Endothelial cell of umbilical vein (primary cell): ENCODE measurements at regions not wholly inside any gene's neighbourhood (a gene's known extent, or its start where the extent isn't known, plus 50 kb on each side); places are given as distances from the start of the nearest gene placed in this dataset.

Experiments
- BruUV-seq: library from RNA; stranded (reverse); fragments of 400-500 nt; replicated peaks from 2 replicates; lab custom pipeline; 2021; lab: Mats Ljungman, UMichigan
- CTCF ChIA-PET: fragments of 300-600, 350-600 bp; sonication (Branson Sonifier 250); formaldehyde crosslinking; loops from one replicate; lab custom pipeline; 2021; ENCODE audit warnings: antibody characterized with exemption, inconsistent platforms; lab: Charles Lee
- POLR2A ChIA-PET: fragments of 300-600, 350-600 bp; sonication (Branson Sonifier 250); formaldehyde crosslinking; loops from one replicate; lab custom pipeline; 2021; ENCODE audit warnings: antibody characterized with exemption, inconsistent platforms; lab: Charles Lee
- DNase-seq: peaks from one replicate; pipeline ENCODE4 v3.0.0-alpha.2; 2011; ENCODE audit warnings: low read depth, low spot score
- FAIRE-seq: peaks from 2 replicates; lab custom pipeline; 2011; peaks lifted over from hg19 to GRCh38; lab: Jason Lieb, UNC
- H2AFZ ChIP-seq: 2 replicates; pipeline ENCODE4 v1.6.0; 2012; ENCODE audit warnings: low read depth, low read length, control low read depth, inconsistent platforms
- H3K27ac ChIP-seq: 2 replicates; pipeline ENCODE4 v1.5.1; 2011; ENCODE audit warnings: low read depth, mild to moderate bottlenecking, control low read depth, low read length, moderate library complexity; ENCODE audit not compliant: insufficient read depth
- H3K27me3 ChIP-seq, 2 experiments: 2 replicates each; pipeline versions ENCODE4 v1.6.0 to v1.6.1; 2011; ENCODE audit warnings: low read length in 2 of 2, mixed read lengths in 1 of 2; ENCODE audit not compliant: control insufficient read depth in 2 of 2, insufficient read depth in 2 of 2
- H3K36me3 ChIP-seq, 2 experiments: 2 replicates in 1 of 2; 3 replicates in 1 of 2; pipeline ENCODE4 v1.5.1; 2011; ENCODE audit warnings: low read length in 2 of 2, mild to moderate bottlenecking in 1 of 2, moderate library complexity in 1 of 2; ENCODE audit not compliant: control insufficient read depth in 2 of 2, insufficient read depth in 2 of 2; ENCODE audit errors: extremely low read depth in 1 of 2
- H3K4me1 ChIP-seq: 3 replicates; pipeline ENCODE4 v1.5.1; 2011; ENCODE audit warnings: mild to moderate bottlenecking, low read length; ENCODE audit not compliant: control insufficient read depth, insufficient read depth; ENCODE audit errors: extremely low read depth
- H3K4me2 ChIP-seq: 2 replicates; pipeline ENCODE4 v1.6.1; 2011; ENCODE audit warnings: low read length, control low read depth, mixed read lengths; ENCODE audit not compliant: insufficient read depth
- H3K4me3 ChIP-seq, 3 experiments: fragments of 200-600 bp in 1 of 3; sonication (generic), shearing (Covaris generic) in 1 of 3; replicated peaks in 1 of 3; 2 replicates each; pipeline ENCODE4 v1.5.1; 2011 to 2016; ENCODE audit warnings: control low read depth in 3 of 3, low read length in 3 of 3, mild to moderate bottlenecking in 2 of 3, inconsistent platforms in 1 of 3, low read depth in 1 of 3, moderate library complexity in 1 of 3; ENCODE audit not compliant: insufficient read depth in 1 of 3
- H3K79me2 ChIP-seq: 2 replicates; pipeline ENCODE4 v1.6.0; 2012; ENCODE audit warnings: low read length, inconsistent platforms; ENCODE audit not compliant: control insufficient read depth, insufficient read depth
- H3K9ac ChIP-seq: replicated peaks from 2 replicates; pipeline ENCODE3; 2011; ENCODE audit warnings: low read length, control low read depth; ENCODE audit not compliant: insufficient read depth; ENCODE audit errors: extremely low read depth
- H3K9me1 ChIP-seq: replicated peaks from 3 replicates; pipeline ENCODE4 v1.6.0; 2011; ENCODE audit warnings: mild to moderate bottlenecking, low read length; ENCODE audit not compliant: control insufficient read depth, insufficient read depth; ENCODE audit errors: extremely low read depth
- H3K9me3 ChIP-seq: replicated peaks from 2 replicates; pipeline ENCODE4 v1.5.1; 2012; ENCODE audit warnings: low read length, inconsistent platforms; ENCODE audit not compliant: control insufficient read depth, insufficient read depth
- H4K20me1 ChIP-seq: replicated peaks from 2 replicates; pipeline ENCODE3; 2011; ENCODE audit warnings: mild to moderate bottlenecking, low read length; ENCODE audit not compliant: control insufficient read depth, insufficient read depth; ENCODE audit errors: extremely low read depth
- CTCF ChIP-seq, 2 donors: IDR thresholded peaks; 1 replicate in 1 of 2; 2 replicates in 1 of 2; pipeline ENCODE4 v1.5.1; 2011; ENCODE audit warnings: low read length in 2 of 2, mild to moderate bottlenecking in 2 of 2, moderate library complexity in 2 of 2, control low read depth in 1 of 2, inconsistent platforms in 1 of 2, low read depth in 1 of 2; ENCODE audit not compliant: insufficient read depth in 1 of 2; ENCODE audit errors: extremely low read depth in 1 of 2
- EZH2 ChIP-seq: IDR thresholded peaks from 2 replicates; pipeline ENCODE4 v1.6.1; 2012; ENCODE audit warnings: borderline replicate concordance, low read depth, mild to moderate bottlenecking, moderate library complexity, low read length, inconsistent platforms; ENCODE audit not compliant: severe bottlenecking
- FOS ChIP-seq: IDR thresholded peaks from 2 replicates; pipeline ENCODE4 v1.6.1; 2011; ENCODE audit warnings: mild to moderate bottlenecking, low read length, moderate library complexity, borderline replicate concordance; ENCODE audit not compliant: insufficient read depth
- GATA2 ChIP-seq: IDR thresholded peaks from 2 replicates; pipeline ENCODE4 v1.7.0; 2011; ENCODE audit warnings: low read depth, mild to moderate bottlenecking, moderate library complexity, mixed read lengths, low read length; ENCODE audit not compliant: insufficient read length, insufficient read depth
- JUN ChIP-seq: IDR thresholded peaks from 2 replicates; pipeline ENCODE4 v1.6.1; 2011; ENCODE audit warnings: borderline replicate concordance, low read depth; ENCODE audit not compliant: insufficient read length, insufficient read depth
- MAX ChIP-seq: IDR thresholded peaks from 2 replicates; pipeline ENCODE4 v1.6.1; 2011; ENCODE audit not compliant: insufficient read depth, insufficient read length
- MYC ChIP-seq: IDR thresholded peaks from one replicate; pipeline ENCODE4 v1.6.1; 2011; ENCODE audit warnings: mild to moderate bottlenecking, low read depth, low read length
- POLR2A ChIP-seq: IDR thresholded peaks from 2 replicates; pipeline ENCODE4 v1.6.1; 2012; ENCODE audit warnings: low read depth, mild to moderate bottlenecking, control low read depth, low read length
- POLR2AphosphoS5 ChIP-seq: IDR thresholded peaks from 2 replicates; pipeline ENCODE4 v1.6.1; 2012; ENCODE audit warnings: low read depth, mild to moderate bottlenecking, control low read depth, low read length, moderate library complexity; ENCODE audit not compliant: insufficient read depth
- dilution Hi-C: fragments of 300-500 bp; cut with MboI; formaldehyde crosslinking; loops from one replicate; pipeline ENCODE4 v1.15.0; 2019; ENCODE audit warnings: low sequenced_read_pairs; ENCODE audit not compliant: extremely low pct_ligation_motif_present
- intact Hi-C: fragments of 100-400 bp; cut with micrococcal nuclease; formaldehyde crosslinking; loops from one replicate; pipeline ENCODE4 v1.10.0; 2022

- POLR2A ChIA-PET: no interaction called here
- Histone ChIP-seq H3K27ac (no peak overlapping the region), H3K79me2 (no peaks in the 10 kb centered on the region), H3K4me1 (no peaks in the 10 kb centered on the region), H4K20me1 (no peaks in the 10 kb centered on the region), H2AFZ (no peak overlapping the region), H3K9ac (no peak overlapping the region), H3K36me3 (no peaks in the 10 kb centered on the region), H3K9me3 (no peaks in the 10 kb centered on the region), H3K9me1 (no peaks in the 10 kb centered on the region), H3K27me3 (peaks cover 2 to 5% of the 10 kb centered on the region in 2 experiments), H3K4me2 (no peak overlapping the region), H3K4me3 (no peak overlapping the region)
- no peak for FAIRE-seq
- dilution Hi-C loops: no loop called here
- BruUV-seq: no TSS peak
- CTCF ChIA-PET: interaction anchor here (1.0 kb wide), 1 partner anchor 243 kb away, joined by 3 read pairs; no protein-coding TSS in a partner anchor
- DNase-seq: no peak
- TF ChIP-seq EZH2 (no peak), CTCF (IDR thresholded peaks at IDR 0.05; ENCODE audit: extremely low read depth in 1 of 2, insufficient read depth in 1 of 2, low read depth in 1 of 2, low read length in 2 of 2) (no peak), POLR2AphosphoS5 (no peak), GATA2 (no peak), MYC (no peak), POLR2A (no peak), FOS (no peak), MAX (no peak), JUN (no peak)
- intact Hi-C loops: no loop called here
Observed at GRCh38 chr2:234788381-234788780, 163.4 kb upstream of the SH3BP4 start.
